HCT116 (cell line): ENCODE measurements at regions not wholly inside any gene's neighbourhood (a gene's known extent, or its start where the extent isn't known, plus 50 kb on each side); places are given as distances from the start of the nearest gene placed in this dataset.

Experiments used
- CTCF ChIP-seq, 3 experiments: fragments of 200-600 bp in 1 of 3; sonication (generic) in 1 of 3; IDR thresholded peaks in 2 of 3; conservative IDR thresholded peaks in 1 of 3; 2 replicates each; pipeline ENCODE4 v1.5.1; 2012 to 2017; ENCODE audit warnings: low read depth in 2 of 3, low read length in 2 of 3, antibody characterized with exemption in 1 of 3, borderline replicate concordance in 1 of 3, control low read depth in 1 of 3, mild to moderate bottlenecking in 1 of 3, mixed read lengths in 1 of 3, mixed run types in 1 of 3, moderate library complexity in 1 of 3; ENCODE audit not compliant: insufficient read depth in 1 of 3
- EGR1 ChIP-seq: IDR thresholded peaks from 2 replicates; pipeline ENCODE4 v1.6.1; 2012; ENCODE audit warnings: low read depth
- POLR2A ChIP-seq: IDR thresholded peaks from 2 replicates; pipeline ENCODE4 v1.7.0; 2011; ENCODE audit warnings: borderline replicate concordance; ENCODE audit not compliant: insufficient read depth, insufficient read length; ENCODE audit errors: extremely low read depth
- ZBTB33 ChIP-seq: IDR thresholded peaks from 2 replicates; pipeline ENCODE4 v1.6.1; 2011; ENCODE audit warnings: mild to moderate bottlenecking, low read length, moderate library complexity; ENCODE audit not compliant: insufficient replicate concordance; ENCODE audit errors: extremely low read depth
- ZFX ChIP-seq: fragments of 450-650 bp; IDR thresholded peaks from 2 replicates; pipeline ENCODE4 v1.6.1; 2017

- TF ChIP-seq ZFX (no peak), POLR2A (no peak), CTCF (IDR thresholded peaks at IDR 0.05 in 2 of 3, conservative IDR thresholded peaks at IDR 0.05 in 1 of 3; ENCODE audit: borderline replicate concordance in 1 of 3, insufficient read depth in 1 of 3, low read depth in 2 of 3, low read length in 2 of 3) (0 out of 6 replicates have a peak, but pooled peaks of 2 of the 3 experiments have one; percentile 14 to 15), EGR1 (no peak), ZBTB33 (no peak)
These were observed 646.1 kb upstream of the AMELY start for GRCh38 chrY:7557675-7558074.
